SU-DHL-6 (cell line): ENCODE measurements at regions not wholly inside any gene's neighbourhood (a gene's known extent, or its start where the extent isn't known, plus 50 kb on each side); places are given as distances from the start of the nearest gene placed in this dataset.

Experiments used
- EZH2phosphoT487 ChIP-seq: fragments of 200-600 bp; sonication (generic), shearing (Covaris generic); conservative IDR thresholded peaks from 2 replicates; pipeline ENCODE4 v1.6.1; 2018; ENCODE audit warnings: mild to moderate bottlenecking, antibody characterized with exemption, low read length, moderate library complexity, mixed read lengths
- TF ChIP-seq, protein P1 (sequence below): fragments of 200-600 bp; sonication (generic); IDR thresholded peaks from one replicate; pipeline ENCODE4 v1.5.1; 2017; ENCODE audit warnings: antibody characterized with exemption, mild to moderate bottlenecking, low read length, moderate library complexity; ENCODE audit not compliant: insufficient read depth, poor library complexity, severe bottlenecking

DNA sequence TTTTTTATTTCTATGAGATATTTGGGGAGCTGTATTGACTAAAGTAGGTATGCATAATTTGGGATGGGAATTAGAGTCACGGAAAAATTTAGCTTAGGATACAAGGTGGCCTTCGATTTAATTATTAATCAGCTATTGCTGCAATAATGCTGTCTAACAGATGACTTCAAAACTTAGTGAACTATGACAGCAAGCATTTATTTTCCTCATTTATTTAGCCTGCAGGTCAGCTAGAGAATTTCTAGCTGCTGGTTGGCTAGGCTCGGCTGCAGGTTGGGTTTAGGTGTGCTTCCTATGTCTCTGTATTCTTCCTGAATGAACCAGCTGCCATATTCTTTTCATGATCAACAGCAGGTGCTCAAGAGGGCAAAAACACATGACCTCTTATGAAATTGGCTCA is 181.8 kb upstream of the RAG2 start:
- TF ChIP-seq, protein P1, sequence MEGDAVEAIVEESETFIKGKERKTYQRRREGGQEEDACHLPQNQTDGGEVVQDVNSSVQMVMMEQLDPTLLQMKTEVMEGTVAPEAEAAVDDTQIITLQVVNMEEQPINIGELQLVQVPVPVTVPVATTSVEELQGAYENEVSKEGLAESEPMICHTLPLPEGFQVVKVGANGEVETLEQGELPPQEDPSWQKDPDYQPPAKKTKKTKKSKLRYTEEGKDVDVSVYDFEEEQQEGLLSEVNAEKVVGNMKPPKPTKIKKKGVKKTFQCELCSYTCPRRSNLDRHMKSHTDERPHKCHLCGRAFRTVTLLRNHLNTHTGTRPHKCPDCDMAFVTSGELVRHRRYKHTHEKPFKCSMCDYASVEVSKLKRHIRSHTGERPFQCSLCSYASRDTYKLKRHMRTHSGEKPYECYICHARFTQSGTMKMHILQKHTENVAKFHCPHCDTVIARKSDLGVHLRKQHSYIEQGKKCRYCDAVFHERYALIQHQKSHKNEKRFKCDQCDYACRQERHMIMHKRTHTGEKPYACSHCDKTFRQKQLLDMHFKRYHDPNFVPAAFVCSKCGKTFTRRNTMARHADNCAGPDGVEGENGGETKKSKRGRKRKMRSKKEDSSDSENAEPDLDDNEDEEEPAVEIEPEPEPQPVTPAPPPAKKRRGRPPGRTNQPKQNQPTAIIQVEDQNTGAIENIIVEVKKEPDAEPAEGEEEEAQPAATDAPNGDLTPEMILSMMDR = no peak
- TF ChIP-seq EZH2phosphoT487 = no peak
